Fibroblast of mammary gland (primary cell): ENCODE measurements at regions not wholly inside any gene's neighbourhood (a gene's known extent, or its start where the extent isn't known, plus 50 kb on each side); places are given as distances from the start of the nearest gene placed in this dataset.

Experiments
- DNase-seq: peaks from one replicate; pipeline ENCODE4 v3.0.0-alpha.2; 2010; ENCODE audit warnings: low read depth
- H3K4me3 ChIP-seq: 2 replicates; pipeline ENCODE4 v1.5.1; 2011; ENCODE audit warnings: low read depth, mild to moderate bottlenecking, low read length, moderate library complexity; ENCODE audit not compliant: control insufficient read depth
- CTCF ChIP-seq: conservative IDR thresholded peaks from 2 replicates; pipeline ENCODE4 v1.5.1; 2011; ENCODE audit warnings: low read depth, low read length, inconsistent platforms; ENCODE audit not compliant: control insufficient read depth, insufficient read depth

- DNase-seq, result peak; percentile 50
- no peak overlapping the region for H3K4me3 ChIP-seq
These were observed 112.5 kb upstream of the SLC44A1 start for GRCh38 chr9:105131981-105132380.

GRCh38 chr9:105132606-105133005, 111.8 kb upstream of the SLC44A1 start:
- H3K4me3 ChIP-seq, result no peak overlapping the region
- TF ChIP-seq CTCF, result no peak
- peak; percentile 61 for DNase-seq

More at GRCh38 chr9:105131981-105132380, 112.5 kb upstream of the SLC44A1 start:
- TF ChIP-seq CTCF, result no peak

GRCh38 chr9:105138306-105138801, 106.1 kb upstream of the SLC44A1 start:
- no peak overlapping the region for H3K4me3 ChIP-seq
- TF ChIP-seq CTCF, result no peak
- DNase-seq, result peak; percentile 55

- H3K4me3 ChIP-seq, result no peak overlapping the region
- DNase-seq, result no peak
- TF ChIP-seq CTCF, result no peak
These were observed 103.1 kb upstream of the SLC44A1 start for GRCh38 chr9:105141146-105141975.

GRCh38 chr9:105141976-105142250, 102.5 kb upstream of the SLC44A1 start:
- H3K4me3 ChIP-seq, result no peak overlapping the region
- TF ChIP-seq CTCF, result no peak
- no peak for DNase-seq

GRCh38 chr9:105142406-105143135, 101.9 kb upstream of the SLC44A1 start:
- DNase-seq, result peak; percentile 71
- no peak for TF ChIP-seq CTCF
- H3K4me3 ChIP-seq, result no peak overlapping the region

- H3K4me3 ChIP-seq, result no peak overlapping the region
- DNase-seq, result no peak
- TF ChIP-seq CTCF, result no peak
These were observed 101.4 kb upstream of the SLC44A1 start for GRCh38 chr9:105143136-105143430.
